NCI-H1417 (cell line): ENCODE measurements at regions not wholly inside any gene's neighbourhood (a gene's known extent, or its start where the extent isn't known, plus 50 kb on each side); places are given as distances from the start of the nearest gene placed in this dataset.
A peak's percentile ranks its signal among the peaks of the same experiment; 100 is the strongest.

Source experiments
- DNase-seq, 3 experiments: peaks; one replicate each; lab custom pipeline; 2025; lab: John Stamatoyannopoulos, UW

GRCh38 chr10:4196771-4197390, 411.9 kb upstream of the KLF6 start:
- DNase-seq: peak in 1 of 3 experiments; percentile 22

DNA sequence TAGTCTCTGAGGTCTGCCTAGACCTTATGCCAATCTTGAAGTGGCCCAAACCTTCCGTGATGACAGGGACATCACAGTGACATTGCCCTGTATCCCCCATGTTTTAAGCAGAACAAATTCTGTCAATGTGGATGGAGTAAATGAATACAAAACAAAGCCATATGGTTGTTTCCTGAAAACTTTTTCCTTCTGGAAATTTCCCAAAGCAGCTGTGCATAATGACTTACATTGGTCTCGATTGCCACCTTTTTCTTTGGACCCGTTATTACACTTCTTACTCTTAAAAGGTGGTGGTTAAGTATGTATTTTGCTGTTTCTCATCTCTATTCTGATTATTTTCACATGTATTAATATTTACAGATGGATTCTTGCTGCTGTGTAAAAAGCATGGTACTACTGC, 411.2 kb upstream of the KLF6 start:
- no peak for DNase-seq

DNA sequence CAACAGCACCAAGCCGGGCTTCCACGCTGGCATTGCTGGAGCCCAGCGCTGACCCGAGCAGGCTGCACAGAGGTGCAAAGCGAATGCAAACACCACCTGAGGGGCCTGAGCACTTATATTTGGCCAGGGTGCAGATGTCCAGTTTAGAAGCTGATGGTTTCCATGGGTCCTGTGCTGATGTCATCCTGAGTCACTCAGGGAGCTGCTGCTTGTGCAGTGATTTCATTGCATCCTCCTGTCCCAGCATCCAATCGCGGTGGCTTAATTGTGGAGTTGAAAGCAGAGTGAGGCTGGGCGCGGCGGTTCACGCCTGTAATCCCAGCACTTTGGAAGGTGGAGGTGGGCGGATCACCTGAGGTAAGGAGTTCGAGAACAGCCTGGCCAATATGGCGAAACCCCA, 410.2 kb upstream of the KLF6 start:
- no peak for DNase-seq

DNA sequence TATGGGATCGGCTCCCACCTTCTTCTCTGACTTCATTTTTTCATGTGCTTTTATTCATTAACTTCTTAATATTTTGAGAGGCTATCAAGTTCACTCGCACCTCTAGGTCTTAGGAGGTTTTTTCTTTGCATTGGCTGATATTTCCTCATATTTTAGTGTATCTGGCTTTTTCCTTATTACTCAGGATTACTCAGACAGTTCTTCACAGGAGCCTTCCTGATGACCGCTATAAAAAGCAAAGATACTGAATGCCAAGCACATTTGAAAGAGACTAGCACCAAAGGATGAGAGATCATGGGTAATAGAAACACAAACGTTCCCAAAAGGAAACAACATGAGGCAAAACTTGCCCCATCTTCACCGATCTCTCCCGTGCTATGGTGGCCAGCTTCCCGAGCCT, 409.2 kb upstream of the KLF6 start:
- DNase-seq: no peak

GRCh38 chr10:4191894-4192293, 406.9 kb upstream of the KLF6 start:
- DNase-seq: no peak

GRCh38 chr10:4191354-4191753, 406.3 kb upstream of the KLF6 start:
- DNase-seq: no peak

DNA sequence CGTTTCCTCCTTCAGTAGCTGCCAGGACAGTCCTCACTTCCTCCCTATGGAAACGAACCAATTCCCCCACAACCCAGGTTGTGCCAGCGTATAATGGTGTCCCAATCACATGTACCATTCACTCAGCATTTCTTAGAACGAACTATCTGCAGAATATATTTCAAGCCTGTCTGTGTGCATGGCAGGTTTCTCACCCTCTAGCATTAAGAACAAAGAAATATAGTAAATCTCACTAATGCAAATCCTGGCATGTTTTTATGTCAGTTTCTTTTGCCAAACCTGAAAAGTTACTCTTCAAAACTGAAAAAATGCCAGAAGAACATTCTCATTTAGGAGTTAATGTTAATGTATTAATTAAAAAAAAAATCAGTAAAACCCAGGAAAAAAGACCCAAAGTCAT, 405.9 kb upstream of the KLF6 start:
- DNase-seq: no peak

- DNase-seq: no peak
These were observed 404.3 kb upstream of the KLF6 start for GRCh38 chr10:4189281-4189680.

GRCh38 chr10:4188406-4188805, 403.4 kb upstream of the KLF6 start:
- DNase-seq: no peak

DNA sequence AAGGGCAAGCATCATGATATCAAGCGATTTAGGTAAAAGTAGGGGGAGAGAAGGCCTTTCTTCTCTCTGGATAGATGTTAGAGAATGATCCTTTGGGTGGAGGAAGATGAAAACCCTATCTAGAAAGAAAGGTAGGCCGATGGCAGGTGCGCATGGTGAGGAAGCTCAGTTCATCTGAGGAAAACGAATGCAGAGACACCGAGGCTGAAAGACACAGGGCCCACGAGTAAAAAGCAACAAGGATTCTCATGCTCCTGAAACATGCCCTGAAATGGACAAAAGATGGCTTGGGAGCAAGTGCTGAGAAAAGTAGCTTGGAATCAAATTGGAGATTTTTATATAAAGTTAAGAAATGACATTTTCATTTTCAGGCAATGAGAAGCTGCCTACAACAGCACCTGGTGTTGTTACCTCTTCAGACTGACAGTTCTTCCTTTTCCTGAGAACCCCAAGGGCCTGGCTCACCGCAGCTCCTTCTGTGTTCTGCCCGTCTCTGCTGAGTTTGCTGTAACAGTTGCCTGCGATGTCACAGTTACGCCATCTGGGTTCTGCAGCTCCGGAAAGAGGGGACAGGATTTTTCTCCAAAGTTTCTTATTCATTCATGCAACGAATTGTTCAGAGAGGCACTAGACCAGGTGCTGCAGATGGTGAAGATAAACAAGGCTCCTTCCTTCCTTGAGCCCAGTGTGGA, 402.0 kb upstream of the KLF6 start:
- peak in 1 of 3 experiments; percentile 71 for DNase-seq

GRCh38 chr10:4183761-4184261, 398.8 kb upstream of the KLF6 start:
- DNase-seq: no peak

DNA sequence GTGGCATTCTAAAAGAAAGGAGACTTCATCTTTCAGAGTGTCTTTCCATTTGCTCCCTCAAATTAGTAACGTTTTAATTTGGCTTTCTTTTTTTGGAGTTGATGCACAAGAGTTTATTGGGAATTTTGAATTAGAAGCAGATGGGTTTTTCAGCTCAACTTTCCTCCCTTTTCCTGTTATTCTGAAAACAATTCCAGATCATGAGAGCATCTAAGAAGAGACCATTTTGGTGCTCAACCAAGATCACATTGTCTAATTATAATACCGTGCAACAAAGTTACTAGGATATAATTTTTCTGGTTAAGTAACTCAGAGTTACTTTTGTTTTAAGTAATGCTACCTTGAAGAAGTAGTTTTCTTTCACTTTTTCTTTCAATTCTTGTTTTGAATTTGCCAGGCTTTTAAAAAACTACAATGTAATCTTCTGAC, 396.6 kb upstream of the KLF6 start:
- DNase-seq: no peak

- no peak for DNase-seq
These were observed 396.1 kb upstream of the KLF6 start for GRCh38 chr10:4181081-4181480.

- no peak for DNase-seq
These were observed 392.8 kb upstream of the KLF6 start for GRCh38 chr10:4177791-4178190.

DNA sequence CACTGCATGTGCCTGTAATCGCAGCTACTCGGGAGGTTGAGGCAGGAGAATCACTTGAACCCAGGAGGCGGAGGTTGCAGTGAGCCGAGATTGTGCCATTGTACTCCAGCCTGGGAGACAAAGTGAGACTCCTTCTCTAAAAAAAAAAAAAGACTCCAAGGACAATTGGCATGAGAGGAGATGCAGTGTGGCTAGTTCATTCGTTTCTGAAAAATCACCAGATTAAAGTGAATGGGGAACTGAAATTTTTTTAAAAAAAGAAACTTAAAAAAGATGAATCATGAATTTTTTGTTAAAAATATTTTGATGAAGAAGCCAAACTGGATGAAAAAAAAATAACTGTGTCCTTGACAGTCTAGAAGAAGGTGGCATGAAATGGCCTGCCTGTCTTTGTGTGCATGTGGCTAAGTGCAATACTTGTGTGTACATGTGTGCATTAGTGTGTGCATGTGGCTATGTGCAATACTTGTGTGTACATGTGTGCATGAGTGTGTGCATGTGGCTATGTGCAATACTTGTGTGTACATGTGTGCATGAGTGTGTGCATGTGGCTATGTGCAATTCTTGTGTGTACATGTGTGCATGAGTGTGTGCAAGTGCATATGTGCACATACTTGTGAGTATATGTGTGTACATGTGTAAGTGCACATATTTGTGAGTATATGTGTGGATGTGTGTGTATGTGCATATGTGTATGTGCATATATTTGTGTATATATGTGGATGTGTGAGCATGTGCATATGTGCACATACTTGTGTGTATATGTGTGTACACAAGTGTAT, 391.7 kb upstream of the KLF6 start:
- DNase-seq: no peak

DNA sequence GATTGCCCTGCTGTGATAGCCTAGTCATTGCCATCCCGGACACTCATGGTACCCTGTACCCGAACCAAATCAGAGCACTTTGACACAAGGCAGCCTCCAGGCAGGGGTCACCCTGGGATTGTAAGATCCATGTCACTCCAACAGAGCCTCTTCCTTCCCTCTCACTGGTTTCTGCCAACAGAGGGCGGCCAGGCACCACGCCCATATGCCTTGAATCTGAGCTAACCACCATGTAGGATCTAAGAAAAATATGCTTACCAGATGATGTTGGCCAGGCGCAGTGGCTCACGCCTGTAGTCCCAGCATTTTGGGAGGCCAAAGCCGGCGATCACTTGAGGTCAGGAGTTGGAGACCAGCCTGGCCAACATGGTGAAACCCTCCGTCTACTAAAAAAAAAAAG, 389.2 kb upstream of the KLF6 start:
- peak in 1 of 3 experiments; percentile 3 for DNase-seq

- no peak for DNase-seq
These were observed 385.8 kb upstream of the KLF6 start for GRCh38 chr10:4170633-4171314.

DNA sequence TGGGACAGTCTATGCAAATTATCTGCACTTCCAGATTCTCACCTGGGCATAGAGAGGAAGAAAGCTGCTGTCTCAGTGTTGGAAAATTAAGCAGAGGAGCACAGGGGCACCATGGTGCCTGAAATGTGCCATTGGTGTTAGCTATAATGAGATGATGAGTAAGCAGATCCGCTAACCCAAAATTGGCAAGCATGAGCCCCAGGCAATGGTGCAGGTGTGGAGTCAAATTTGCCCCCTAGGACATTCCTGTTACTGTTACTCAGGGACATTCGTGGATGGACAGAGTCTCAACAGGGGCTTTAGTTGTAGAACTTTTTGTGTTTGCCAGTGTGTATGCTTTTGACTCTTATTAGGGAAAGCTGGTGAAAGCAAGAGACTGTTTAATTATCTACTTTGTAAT, 385.2 kb upstream of the KLF6 start:
- DNase-seq: no peak

- DNase-seq: no peak
These were observed 384.4 kb upstream of the KLF6 start for GRCh38 chr10:4169448-4169847.

- no peak for DNase-seq
These were observed 382.2 kb upstream of the KLF6 start for GRCh38 chr10:4167216-4167615.

- DNase-seq: no peak
These were observed 377.7 kb upstream of the KLF6 start for GRCh38 chr10:4162571-4163286.

- DNase-seq: no peak
These were observed 374.2 kb upstream of the KLF6 start for GRCh38 chr10:4159173-4159572.
